Testis (tissue), 2 donors: ENCODE measurements at regions not wholly inside any gene's neighbourhood (a gene's known extent, or its start where the extent isn't known, plus 50 kb on each side); places are given as distances from the start of the nearest gene placed in this dataset.

Source experiments
- DNase-seq: peaks from one replicate; pipeline ENCODE4 v3.0.0-alpha.2; 2019
- H3K27ac ChIP-seq, 2 donors: fragments of 200-600 bp; sonication (generic); one replicate each; pipeline ENCODE4 v1.5.1; 2019
- H3K27me3 ChIP-seq: fragments of 200-600 bp; sonication (generic); one replicate; pipeline ENCODE4 v1.5.1; 2019
- H3K36me3 ChIP-seq: fragments of 200-600 bp; sonication (generic); one replicate; pipeline ENCODE4 v1.5.1; 2017; ENCODE audit warnings: low read depth; ENCODE audit errors: missing control alignments
- H3K4me1 ChIP-seq: fragments of 200-600 bp; sonication (generic); one replicate; pipeline ENCODE4 v1.5.1; 2019
- H3K4me3 ChIP-seq, 2 donors: fragments of 200-600 bp; sonication (generic); one replicate each; pipeline ENCODE4 v1.5.1; 2017 to 2019
- H3K9me3 ChIP-seq: fragments of 200-600 bp; sonication (generic); one replicate; pipeline ENCODE4 v1.5.1; 2017
- CTCF ChIP-seq, 3 experiments: fragments of 450-650 bp in 2 of 3; fragments of 200-600 bp in 1 of 3; sonication (generic) in 1 of 3; IDR thresholded peaks; one replicate each; pipeline ENCODE4 v1.5.1; 2016 to 2019; ENCODE audit warnings: antibody characterized with exemption in 3 of 3, mild to moderate bottlenecking in 2 of 3, moderate library complexity in 1 of 3
- POLR2A ChIP-seq: fragments of 450-650 bp; IDR thresholded peaks from one replicate; pipeline ENCODE4 v1.6.1; 2017; ENCODE audit warnings: antibody characterized with exemption, mild to moderate bottlenecking, moderate library complexity
- WGBS, 2 donors: methylation state at CpG; one replicate each; pipeline ENCODE4 v1.1.5; 2018; 5-methylcytosine and 5-hydroxymethylcytosine counted together
- intact Hi-C: fragments of 100-400 bp; cut with DNase I; formaldehyde crosslinking; loops from one replicate; pipeline ENCODE4 v1.15.1; 2023; ENCODE audit warnings: low total_unique reads

GRCh38 chr2:397926-398325, 110.0 kb upstream of the ALKAL2 start:
- Histone ChIP-seq H3K36me3 (no peaks in the 10 kb centered on the region), H3K27me3 (no peaks in the 10 kb centered on the region), H3K4me3 (no peak overlapping the region), H3K9me3 (no peaks in the 10 kb centered on the region), H3K4me1 (no peaks in the 10 kb centered on the region), H3K27ac (no peak overlapping the region)
- no peak for DNase-seq
- TF ChIP-seq POLR2A: no peak
- TF ChIP-seq CTCF (IDR thresholded peaks at IDR 0.05): no peak
- 90 to 96% methylated on average over 9 of the region's 9 CpGs for WGBS, 2 donors
- intact Hi-C loops: no loop called here

- no peak for DNase-seq
- no peaks in the 10 kb centered on the region for H3K27me3 ChIP-seq
- no peaks in the 10 kb centered on the region for H3K4me1 ChIP-seq
- H3K9me3 ChIP-seq: no peaks in the 10 kb centered on the region
- 82 to 85% methylated on average over 14 of the region's 14 CpGs for WGBS, 2 donors
- intact Hi-C loops: no loop called here
- no peaks in the 10 kb centered on the region for H3K36me3 ChIP-seq
- H3K4me3 ChIP-seq: no peak overlapping the region
- no peak overlapping the region for H3K27ac ChIP-seq
- no peak for TF ChIP-seq POLR2A
- no peak for TF ChIP-seq CTCF (IDR thresholded peaks at IDR 0.05)
Observed at GRCh38 chr2:397521-397920, 109.6 kb upstream of the ALKAL2 start.

GRCh38 chr2:396903-397302, 109.0 kb upstream of the ALKAL2 start:
- Histone ChIP-seq H3K27me3 (no peaks in the 10 kb centered on the region), H3K9me3 (no peaks in the 10 kb centered on the region), H3K4me3 (no peak overlapping the region), H3K36me3 (no peaks in the 10 kb centered on the region), H3K27ac (no peak overlapping the region), H3K4me1 (no peaks in the 10 kb centered on the region)
- no peak for TF ChIP-seq POLR2A
- TF ChIP-seq CTCF (IDR thresholded peaks at IDR 0.05): no peak
- no peak for DNase-seq
- intact Hi-C loops: no loop called here
- WGBS, 2 donors: 88 to 92% methylated on average over 11 of the region's 11 CpGs

- no peaks in the 10 kb centered on the region for H3K9me3 ChIP-seq
- no peaks in the 10 kb centered on the region for H3K4me1 ChIP-seq
- no peak for DNase-seq
- no peaks in the 10 kb centered on the region for H3K27me3 ChIP-seq
- H3K4me3 ChIP-seq: no peak overlapping the region
- no peak for TF ChIP-seq POLR2A
- TF ChIP-seq CTCF (IDR thresholded peaks at IDR 0.05): no peak
- H3K27ac ChIP-seq: no peak overlapping the region
- 83 to 87% methylated on average over 8 to 12 of the region's 12 CpGs for WGBS, 2 donors
- no peaks in the 10 kb centered on the region for H3K36me3 ChIP-seq
- intact Hi-C loops: no loop called here
Observed at GRCh38 chr2:395886-396285, 108.0 kb upstream of the ALKAL2 start.
